ENCODE measurements at regions not wholly inside any gene's neighbourhood (a gene's known extent, or its start where the extent isn't known, plus 50 kb on each side); places are given as distances from the start of the nearest gene placed in this dataset.
"Not testable (repeated sequence)": the region's sequence is repeated elsewhere in the genome, so short reads cannot be mapped to it uniquely, and the experiment has no call there.

- Histone ChIP-seq H3K4me2 (ENCODE audit: low read length) (no peak overlapping the region), H3K9me3 (ENCODE audit: low read length) (no peaks in the 10 kb centered on the region), H3K79me2 (replicated peaks; ENCODE audit: insufficient read depth, low read length) (no peaks in the 10 kb centered on the region), H3K36me3 (ENCODE audit: insufficient read depth, low read length) (no peaks in the 10 kb centered on the region), H3F3A (ENCODE audit: insufficient read depth, low read length, poor library complexity, severe bottlenecking) (no peaks in the 10 kb centered on the region), H3K27ac (ENCODE audit: low read length) (no peak overlapping the region), H2AFZ (ENCODE audit: low read depth, low read length) (no peak overlapping the region), H3K27me3 (ENCODE audit: insufficient read depth, low read depth, low read length) (no peaks in the 10 kb centered on the region), H3K9me2 (ENCODE audit: insufficient read depth, low read length) (no peaks in the 10 kb centered on the region), H3K9ac (ENCODE audit: low read length) (no peak overlapping the region), H4K20me1 (ENCODE audit: insufficient read depth) (no peaks in the 10 kb centered on the region), H3K4me3 (ENCODE audit: low read length) (no peak overlapping the region)
- TF ChIP-seq TAF1 (IDR thresholded peaks at IDR 0.05; ENCODE audit: low read depth) (no peak), EZH2 (IDR thresholded peaks at IDR 0.05; ENCODE audit: borderline replicate concordance, insufficient read depth, low read length, poor library complexity, severe bottlenecking) (no peak), SMC3 (conservative IDR thresholded peaks at IDR 0.05; ENCODE audit: poor library complexity) (no peak), MXI1 (conservative IDR thresholded peaks at IDR 0.05; ENCODE audit: poor library complexity, severe bottlenecking) (no peak), EP300 (conservative IDR thresholded peaks at IDR 0.05; ENCODE audit: poor library complexity, severe bottlenecking) (no peak), RAD21 (conservative IDR thresholded peaks at IDR 0.05) (no peak), REST (IDR thresholded peaks at IDR 0.05; ENCODE audit: borderline replicate concordance) (no peak), POLR2AphosphoS5 (IDR thresholded peaks at IDR 0.05) (no peak), CTCF (IDR thresholded peaks at IDR 0.05; ENCODE audit: poor library complexity, severe bottlenecking) (no peak)
Observed at GRCh38 chr5:92694067-92694466, 887.0 kb downstream of the NR2F1-AS1 start.

GRCh38 chr5:92691955-92692354, 889.1 kb downstream of the NR2F1-AS1 start:
- H4K20me1 ChIP-seq (ENCODE audit: insufficient read depth); H3F3A ChIP-seq (ENCODE audit: insufficient read depth, low read length, poor library complexity, severe bottlenecking); H3K9ac ChIP-seq (ENCODE audit: low read length); H3K79me2 ChIP-seq (replicated peaks; ENCODE audit: insufficient read depth, low read length); H3K4me2 ChIP-seq (ENCODE audit: low read length); H3K9me2 ChIP-seq (ENCODE audit: insufficient read depth, low read length); H3K36me3 ChIP-seq (ENCODE audit: insufficient read depth, low read length); H3K4me3 ChIP-seq (ENCODE audit: low read length); H3K27ac ChIP-seq (ENCODE audit: low read length); H2AFZ ChIP-seq (ENCODE audit: low read depth, low read length); H3K27me3 ChIP-seq (ENCODE audit: insufficient read depth, low read depth, low read length); H3K9me3 ChIP-seq (ENCODE audit: low read length): not testable (repeated sequence)
